ENCODE measurements at regions not wholly inside any gene's neighbourhood (a gene's known extent, or its start where the extent isn't known, plus 50 kb on each side); places are given as distances from the start of the nearest gene placed in this dataset.

DNA sequence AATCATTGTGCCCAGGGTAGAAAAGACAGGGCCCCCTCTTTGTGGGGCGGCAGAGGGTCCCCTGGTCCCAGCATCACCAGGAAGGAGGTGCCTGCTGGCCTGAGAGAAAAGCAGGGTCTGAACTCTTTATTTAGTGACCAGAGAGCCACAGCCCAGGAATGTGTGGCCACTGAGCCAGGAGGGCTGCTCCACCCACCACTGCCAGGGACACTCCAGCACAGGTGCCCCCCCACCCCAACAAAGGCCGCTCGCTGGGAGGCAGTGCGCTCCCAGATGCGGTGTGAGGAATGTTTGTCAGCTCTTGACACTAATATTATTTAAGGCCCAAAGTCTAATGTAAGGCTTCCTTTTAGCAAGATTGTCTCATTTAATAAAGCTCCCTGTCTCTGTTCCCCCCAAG, 59.6 kb upstream of the ZMIZ1 start:
- H3K4me1 Mint-ChIP-seq, result peaks cover 3 to 19% (median 11%) of the 10 kb centered on the region in 7 donors
- no peaks in the 10 kb centered on the region for H3K27me3 ChIP-seq (ENCODE audit: control insufficient read depth in 2 of 2, insufficient read depth in 2 of 2, low read length in 2 of 2)
- no peaks in the 10 kb centered on the region for H3K36me3 ChIP-seq (ENCODE audit: control insufficient read depth in 2 of 3, insufficient read depth in 3 of 3, low read length in 3 of 3)
- no peak for ATAC-seq
- H3K27me3 Mint-ChIP-seq, result peaks cover 0 to 31% (median 0%) of the 10 kb centered on the region in 5 donors
- POLR2A ChIA-PET, result no interaction called here
- H3K4me3 ChIP-seq (ENCODE audit: low read length), result no peak overlapping the region
- H3K9me3 Mint-ChIP-seq, result no peaks in the 10 kb centered on the region
- no peak overlapping the region for H3K4me3 Mint-ChIP-seq
- H3K4me1 ChIP-seq (ENCODE audit: control insufficient read depth in 2 of 2, insufficient read depth in 2 of 2, low read length in 2 of 2), result no peaks in the 10 kb centered on the region
- no peaks in the 10 kb centered on the region for H3K9me3 ChIP-seq (ENCODE audit: control insufficient read depth in 2 of 3, low read length in 3 of 3)
- no peak overlapping the region for H3K27ac Mint-ChIP-seq
- intact Hi-C loops (cut with micrococcal nuclease), result no loop called here
- CTCF ChIA-PET, result no interaction called here
- no peak overlapping the region for H3K27ac ChIP-seq (ENCODE audit: low read depth, low read length)
- H3K36me3 Mint-ChIP-seq, result no peaks in the 10 kb centered on the region
- DNase-seq, result no peak

DNA sequence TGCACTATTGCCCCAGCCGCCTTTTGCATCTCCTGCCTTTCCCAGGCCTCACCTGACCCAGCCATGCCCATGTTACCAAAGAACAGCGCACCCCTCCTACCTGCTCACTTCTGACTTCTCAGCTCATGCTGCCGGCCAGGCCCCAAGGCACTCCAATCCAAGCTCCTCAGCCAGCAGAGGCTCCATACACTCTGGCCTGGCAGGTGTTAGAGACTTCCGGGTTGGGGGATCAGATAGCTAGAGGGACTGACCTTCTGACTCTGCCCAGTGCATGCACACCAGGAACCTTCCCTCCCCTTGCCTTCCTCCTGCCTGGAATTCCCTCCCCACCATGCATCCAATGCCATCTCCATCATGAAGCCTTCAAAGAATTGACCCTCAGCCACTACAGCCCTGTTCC, 56.2 kb upstream of the ZMIZ1 start:
- no peak overlapping the region for H3K4me3 ChIP-seq (ENCODE audit: low read length)
- H3K36me3 Mint-ChIP-seq, result peaks cover 0 to 1% (median 0%) of the 10 kb centered on the region in 5 donors
- H3K9me3 Mint-ChIP-seq, result peaks cover 0 to 4% (median 0%) of the 10 kb centered on the region in 11 donors
- intact Hi-C loops (cut with micrococcal nuclease), result no loop called here
- peak overlapping the region in 1 of 9 donors; percentile 82 for H3K27ac Mint-ChIP-seq
- no peaks in the 10 kb centered on the region for H3K4me1 ChIP-seq (ENCODE audit: control insufficient read depth in 2 of 2, insufficient read depth in 2 of 2, low read length in 2 of 2)
- ChIA-PET CTCF (no interaction called here), POLR2A (no interaction called here)
- no peaks in the 10 kb centered on the region for H3K36me3 ChIP-seq (ENCODE audit: control insufficient read depth in 2 of 3, insufficient read depth in 3 of 3, low read length in 3 of 3)
- DNase-seq, result no peak
- no peak overlapping the region for H3K4me3 Mint-ChIP-seq
- H3K27ac ChIP-seq (ENCODE audit: low read depth, low read length), result no peak overlapping the region
- peaks cover 0 to under 1% (median 0%) of the 10 kb centered on the region in 3 experiments for H3K9me3 ChIP-seq (ENCODE audit: control insufficient read depth in 2 of 3, low read length in 3 of 3)
- peaks cover 0 to 6% (median 2%) of the 10 kb centered on the region in 7 donors for H3K4me1 Mint-ChIP-seq
- H3K27me3 ChIP-seq (ENCODE audit: control insufficient read depth in 2 of 2, insufficient read depth in 2 of 2, low read length in 2 of 2), result no peaks in the 10 kb centered on the region
- H3K27me3 Mint-ChIP-seq, result peaks cover 0 to 31% (median 0%) of the 10 kb centered on the region in 5 donors
- ATAC-seq, result no peak

DNA sequence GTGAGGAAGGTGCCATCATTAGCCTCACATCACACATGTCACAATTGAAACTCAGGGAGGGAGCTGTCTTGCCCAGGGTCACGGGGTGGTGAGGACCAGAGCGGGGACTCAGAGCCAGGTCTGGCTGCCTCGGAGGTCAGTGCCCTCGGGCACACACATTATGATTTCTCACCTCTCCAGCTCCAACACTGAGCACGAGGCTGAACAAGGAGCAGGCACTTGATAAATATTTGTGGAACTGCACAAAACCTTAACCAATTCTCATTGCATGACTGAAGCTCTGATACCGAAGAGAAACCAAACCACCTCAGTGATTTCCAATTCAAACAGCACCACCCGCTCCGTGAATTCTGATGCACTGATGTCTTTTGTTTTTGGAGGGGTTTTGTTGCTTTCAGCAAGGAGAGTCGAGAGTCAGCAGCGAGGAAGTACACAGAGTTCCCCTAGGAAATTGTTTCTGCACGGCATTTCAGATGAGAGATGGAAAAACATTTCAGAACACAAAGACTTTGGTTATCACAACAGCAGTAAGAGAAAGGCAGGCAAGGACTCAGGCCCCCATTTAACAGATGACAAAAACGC, 55.3 kb upstream of the ZMIZ1 start:
- intact Hi-C loops (cut with micrococcal nuclease), result no loop called here
- Histone ChIP-seq H3K4me1 (ENCODE audit: control insufficient read depth in 2 of 2, insufficient read depth in 2 of 2, low read length in 2 of 2) (no peaks in the 10 kb centered on the region), H3K36me3 (ENCODE audit: control insufficient read depth in 2 of 3, insufficient read depth in 3 of 3, low read length in 3 of 3) (no peaks in the 10 kb centered on the region), H3K9me3 (ENCODE audit: control insufficient read depth in 2 of 3, low read length in 3 of 3) (peaks cover 0 to 9% (median 0%) of the 10 kb centered on the region in 3 experiments), H3K27ac (ENCODE audit: low read depth, low read length) (no peak overlapping the region), H3K27me3 (ENCODE audit: control insufficient read depth in 2 of 2, insufficient read depth in 2 of 2, low read length in 2 of 2) (no peaks in the 10 kb centered on the region), H3K4me3 (ENCODE audit: low read length) (no peak overlapping the region)
- DNase-seq, result no peak
- Mint-ChIP-seq H3K9me3 (peaks cover 0 to 8% (median 3%) of the 10 kb centered on the region in 11 donors), H3K36me3 (peaks cover 0 to 3% (median 0%) of the 10 kb centered on the region in 5 donors), H3K27me3 (peaks cover 0 to 25% (median 0%) of the 10 kb centered on the region in 5 donors), H3K27ac (peak overlapping the region in 3 of 9 donors; percentile 16 to 63 (median 46)), H3K4me1 (peaks cover 0 to 3% (median 0%) of the 10 kb centered on the region in 7 donors), H3K4me3 (no peak overlapping the region)
- no peak for ATAC-seq
- ChIA-PET POLR2A (no interaction called here), CTCF (interaction anchor here (0.6 kb wide), 1 partner anchor 14 kb away, joined by 3 read pairs; no protein-coding TSS in a partner anchor)

DNA sequence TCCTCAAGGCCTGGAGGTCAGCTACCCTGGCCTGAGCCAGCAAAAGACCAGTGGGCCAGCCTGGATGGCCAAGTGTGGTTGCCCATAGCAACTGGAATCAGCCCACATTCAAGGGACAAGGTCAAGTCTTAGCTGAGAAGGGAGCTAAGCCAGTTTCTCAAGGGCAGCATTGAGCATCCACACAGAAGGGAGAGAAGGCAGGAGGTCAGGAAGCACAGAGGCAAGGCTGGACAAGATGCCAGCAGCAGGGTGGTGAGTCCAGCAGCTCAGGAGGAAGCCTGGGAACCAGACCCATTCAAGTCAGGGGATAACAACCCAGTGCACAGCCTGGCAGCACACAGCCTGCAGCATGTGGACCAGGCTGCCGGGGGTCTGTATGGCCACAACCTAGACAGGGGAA, 54.0 kb upstream of the ZMIZ1 start:
- H3K4me3 ChIP-seq (ENCODE audit: low read length), result no peak overlapping the region
- CTCF ChIA-PET, result interaction anchor here (0.6 kb wide), 1 partner anchor 421 kb away, joined by 3 read pairs; no protein-coding TSS in a partner anchor
- Mint-ChIP-seq H3K27me3 (peaks cover 0 to 22% (median 0%) of the 10 kb centered on the region in 5 donors), H3K36me3 (peaks cover 0 to 3% (median 0%) of the 10 kb centered on the region in 5 donors), H3K27ac (no peak overlapping the region), H3K4me3 (no peak overlapping the region), H3K4me1 (no peaks in the 10 kb centered on the region), H3K9me3 (peaks cover 0 to 8% (median 3%) of the 10 kb centered on the region in 11 donors)
- peaks cover 0 to 9% (median 0%) of the 10 kb centered on the region in 3 experiments for H3K9me3 ChIP-seq (ENCODE audit: control insufficient read depth in 2 of 3, low read length in 3 of 3)
- no peaks in the 10 kb centered on the region for H3K36me3 ChIP-seq (ENCODE audit: control insufficient read depth in 2 of 3, insufficient read depth in 3 of 3, low read length in 3 of 3)
- POLR2A ChIA-PET, result interaction anchor here (1.1 kb wide), 1 partner anchor 17 kb away, joined by 3 read pairs; no protein-coding TSS in a partner anchor
- no peak overlapping the region for H3K27ac ChIP-seq (ENCODE audit: low read depth, low read length)
- intact Hi-C loops (cut with micrococcal nuclease), result no loop called here
- no peak for DNase-seq
- no peak for ATAC-seq
- H3K4me1 ChIP-seq (ENCODE audit: control insufficient read depth in 2 of 2, insufficient read depth in 2 of 2, low read length in 2 of 2), result no peaks in the 10 kb centered on the region
- H3K27me3 ChIP-seq (ENCODE audit: control insufficient read depth in 2 of 2, insufficient read depth in 2 of 2, low read length in 2 of 2), result no peaks in the 10 kb centered on the region

DNA sequence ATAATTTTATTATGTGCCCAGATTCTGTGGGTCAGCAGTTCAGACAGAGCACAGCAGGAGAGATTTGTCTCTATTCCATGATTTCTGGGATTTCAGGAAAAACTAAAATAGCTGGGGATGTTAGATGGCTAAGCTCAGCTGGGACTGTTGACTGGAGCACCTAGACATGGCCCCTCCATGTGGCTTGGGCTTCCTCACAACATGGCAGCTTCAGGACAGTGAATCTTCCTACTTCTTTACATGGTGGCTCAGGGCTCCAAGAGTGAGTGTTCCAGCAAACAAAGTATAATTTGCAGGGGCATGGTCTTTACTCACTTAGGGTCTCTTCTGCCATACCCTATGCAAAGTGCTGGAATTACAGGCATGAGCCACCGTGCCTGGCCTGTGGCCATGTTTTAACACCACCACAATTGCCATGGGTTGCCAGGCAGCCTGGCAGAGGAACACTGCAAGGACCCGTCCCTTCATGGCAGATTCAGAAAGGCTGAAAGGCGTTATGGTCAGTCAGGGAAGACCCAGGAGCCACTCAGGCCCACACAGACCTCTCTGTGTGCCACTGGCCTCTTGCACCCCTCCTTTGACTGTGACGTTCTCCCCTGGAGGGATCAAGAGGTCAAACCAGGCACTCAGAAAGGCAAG, 50.8 kb upstream of the ZMIZ1 start:
- intact Hi-C loops (cut with micrococcal nuclease), result no loop called here
- H3K27ac Mint-ChIP-seq, result no peak overlapping the region
- DNase-seq (no peak), ATAC-seq (no peak)
- peaks cover 0 to 5% (median 3%) of the 10 kb centered on the region in 7 donors for H3K4me1 Mint-ChIP-seq
- Histone ChIP-seq H3K27ac (ENCODE audit: low read depth, low read length) (no peak overlapping the region), H3K4me1 (ENCODE audit: control insufficient read depth in 2 of 2, insufficient read depth in 2 of 2, low read length in 2 of 2) (no peaks in the 10 kb centered on the region), H3K36me3 (ENCODE audit: control insufficient read depth in 2 of 3, insufficient read depth in 3 of 3, low read length in 3 of 3) (no peaks in the 10 kb centered on the region), H3K27me3 (ENCODE audit: control insufficient read depth in 2 of 2, insufficient read depth in 2 of 2, low read length in 2 of 2) (no peaks in the 10 kb centered on the region), H3K9me3 (ENCODE audit: control insufficient read depth in 2 of 3, low read length in 3 of 3) (peaks cover 0 to 9% (median 0%) of the 10 kb centered on the region in 3 experiments), H3K4me3 (ENCODE audit: low read length) (no peak overlapping the region)
- ChIA-PET POLR2A (no interaction called here), CTCF (no interaction called here)
- peaks cover 0 to 11% (median 0%) of the 10 kb centered on the region in 5 donors for H3K27me3 Mint-ChIP-seq
- no peak overlapping the region for H3K4me3 Mint-ChIP-seq
- H3K9me3 Mint-ChIP-seq, result peaks cover 0 to 8% (median 3%) of the 10 kb centered on the region in 11 donors
- H3K36me3 Mint-ChIP-seq, result peaks cover 0 to 3% (median 0%) of the 10 kb centered on the region in 5 donors

DNA sequence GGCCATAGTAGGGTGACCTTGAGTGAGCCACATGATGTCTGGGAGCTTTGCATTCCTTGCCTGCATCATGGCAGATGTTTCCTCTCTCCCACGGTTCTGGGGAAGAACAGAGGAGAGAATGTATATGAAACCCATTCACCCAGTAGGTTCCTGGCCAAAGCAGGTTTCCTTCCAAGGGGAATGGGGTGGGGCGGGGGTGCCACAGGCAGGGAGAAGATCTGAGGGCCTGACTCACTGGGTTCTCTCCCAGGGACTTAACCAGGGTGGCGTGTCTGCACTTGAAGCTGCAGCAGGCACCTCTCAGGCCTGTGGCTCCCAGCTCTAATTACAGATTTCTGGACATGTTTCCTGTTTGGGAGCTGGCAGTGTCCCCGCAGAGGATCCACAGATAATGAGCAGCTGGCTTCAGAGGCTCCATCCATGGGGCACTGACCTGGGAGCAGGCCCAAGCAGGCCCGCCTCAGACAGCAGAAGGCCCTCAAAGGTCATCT, 50.2 kb upstream of the ZMIZ1 start:
- Mint-ChIP-seq H3K27me3 (peaks cover 0 to 8% (median 0%) of the 10 kb centered on the region in 5 donors), H3K36me3 (peaks cover 0 to 3% (median 0%) of the 10 kb centered on the region in 5 donors), H3K4me3 (no peak overlapping the region), H3K4me1 (peaks cover 0 to 8% (median 4%) of the 10 kb centered on the region in 7 donors), H3K9me3 (peaks cover 0 to 8% (median 3%) of the 10 kb centered on the region in 11 donors), H3K27ac (no peak overlapping the region)
- DNase-seq, result no peak
- intact Hi-C loops (cut with micrococcal nuclease), result no loop called here
- CTCF ChIA-PET, result no interaction called here
- H3K4me1 ChIP-seq (ENCODE audit: control insufficient read depth in 2 of 2, insufficient read depth in 2 of 2, low read length in 2 of 2), result no peaks in the 10 kb centered on the region
- no peak overlapping the region for H3K27ac ChIP-seq (ENCODE audit: low read depth, low read length)
- peaks cover 0 to 9% (median 0%) of the 10 kb centered on the region in 3 experiments for H3K9me3 ChIP-seq (ENCODE audit: control insufficient read depth in 2 of 3, low read length in 3 of 3)
- ATAC-seq, result no peak
- H3K27me3 ChIP-seq (ENCODE audit: control insufficient read depth in 2 of 2, insufficient read depth in 2 of 2, low read length in 2 of 2), result no peaks in the 10 kb centered on the region
- H3K36me3 ChIP-seq (ENCODE audit: control insufficient read depth in 2 of 3, insufficient read depth in 3 of 3, low read length in 3 of 3), result no peaks in the 10 kb centered on the region
- POLR2A ChIA-PET, result no interaction called here
- H3K4me3 ChIP-seq (ENCODE audit: low read length), result no peak overlapping the region

Data from naive thymus-derived CD4-positive, alpha-beta T cell (primary cell).